Osteocyte (in vitro differentiated cells): ENCODE measurements at regions not wholly inside any gene's neighbourhood (a gene's known extent, or its start where the extent isn't known, plus 50 kb on each side); places are given as distances from the start of the nearest gene placed in this dataset.

Experiments used
- DNase-seq: peaks from one replicate; pipeline ENCODE4 v3.0.0; 2021; ENCODE audit warnings: mixed read lengths; ENCODE audit not compliant: unreplicated experiment; ENCODE audit errors: extremely low spot score
- H3K27ac Mint-ChIP-seq: one replicate; pipeline ENCODE4 v1.8.0; 2021; ENCODE audit warnings: mild to moderate bottlenecking, mixed read lengths; ENCODE audit not compliant: unreplicated experiment
- H3K27me3 Mint-ChIP-seq: one replicate; pipeline ENCODE4 v1.8.0; 2021; ENCODE audit warnings: mixed read lengths; ENCODE audit not compliant: unreplicated experiment
- H3K36me3 Mint-ChIP-seq: one replicate; pipeline ENCODE4 v1.8.0; 2021; ENCODE audit warnings: mixed read lengths; ENCODE audit not compliant: unreplicated experiment
- H3K4me1 Mint-ChIP-seq: one replicate; pipeline ENCODE4 v1.8.0; 2021; ENCODE audit warnings: mixed read lengths; ENCODE audit not compliant: unreplicated experiment
- H3K4me3 Mint-ChIP-seq: one replicate; pipeline ENCODE4 v1.8.0; 2021; ENCODE audit warnings: mild to moderate bottlenecking, moderate library complexity, mixed read lengths; ENCODE audit not compliant: unreplicated experiment
- H3K9me3 Mint-ChIP-seq: one replicate; pipeline ENCODE4 v1.8.0; 2021; ENCODE audit warnings: mixed read lengths; ENCODE audit not compliant: unreplicated experiment
- CTCF ChIP-seq: fragments of 200-600 bp; sonication (generic); IDR thresholded peaks from 2 replicates; pipeline ENCODE4 v1.5.0; 2021; ENCODE audit warnings: antibody characterized with exemption, mild to moderate bottlenecking, moderate library complexity

- Mint-ChIP-seq H3K9me3 (no peaks in the 10 kb centered on the region), H3K4me3 (no peak overlapping the region), H3K27me3 (peaks cover 26% of the 10 kb centered on the region), H3K36me3 (no peaks in the 10 kb centered on the region), H3K4me1 (no peaks in the 10 kb centered on the region), H3K27ac (no peak overlapping the region)
- no peak for DNase-seq
- no peak for TF ChIP-seq CTCF
Observed at GRCh38 chr11:87491381-87491780, 453.6 kb downstream of the TMEM135 start.

- no peak overlapping the region for H3K4me3 Mint-ChIP-seq
- H3K27me3 Mint-ChIP-seq = peaks cover 28% of the 10 kb centered on the region
- no peaks in the 10 kb centered on the region for H3K4me1 Mint-ChIP-seq
- no peak for TF ChIP-seq CTCF
- H3K36me3 Mint-ChIP-seq = no peaks in the 10 kb centered on the region
- DNase-seq = no peak
- H3K27ac Mint-ChIP-seq = no peak overlapping the region
- no peaks in the 10 kb centered on the region for H3K9me3 Mint-ChIP-seq
Observed at GRCh38 chr11:87490671-87491070, 452.9 kb downstream of the TMEM135 start.

GRCh38 chr11:87484566-87484965 lies 446.8 kb downstream of the TMEM135 start:
- Mint-ChIP-seq H3K36me3 (no peaks in the 10 kb centered on the region), H3K27ac (no peak overlapping the region), H3K27me3 (peaks cover 35% of the 10 kb centered on the region), H3K9me3 (no peaks in the 10 kb centered on the region), H3K4me1 (no peaks in the 10 kb centered on the region), H3K4me3 (no peak overlapping the region)
- TF ChIP-seq CTCF = no peak
- no peak for DNase-seq

GRCh38 chr11:87477321-87477720 lies 439.6 kb downstream of the TMEM135 start:
- H3K4me1 Mint-ChIP-seq = no peaks in the 10 kb centered on the region
- no peak for TF ChIP-seq CTCF
- no peak for DNase-seq
- H3K27ac Mint-ChIP-seq = no peak overlapping the region
- H3K9me3 Mint-ChIP-seq = no peaks in the 10 kb centered on the region
- no peak overlapping the region for H3K4me3 Mint-ChIP-seq
- H3K27me3 Mint-ChIP-seq = peaks cover 12% of the 10 kb centered on the region
- no peaks in the 10 kb centered on the region for H3K36me3 Mint-ChIP-seq

GRCh38 chr11:87473174-87473573 lies 435.4 kb downstream of the TMEM135 start:
- Mint-ChIP-seq H3K36me3 (no peaks in the 10 kb centered on the region), H3K4me3 (no peak overlapping the region), H3K4me1 (no peaks in the 10 kb centered on the region), H3K27ac (no peak overlapping the region), H3K27me3 (peaks cover 2% of the 10 kb centered on the region), H3K9me3 (no peaks in the 10 kb centered on the region)
- DNase-seq = no peak
- TF ChIP-seq CTCF = no peak
